H9 (cell line): ENCODE measurements at regions not wholly inside any gene's neighbourhood (a gene's known extent, or its start where the extent isn't known, plus 50 kb on each side); places are given as distances from the start of the nearest gene placed in this dataset.

Experiments used
- DNase-seq: peaks from one replicate; pipeline ENCODE4 v3.0.0-alpha.2; 2017
- H2AFZ ChIP-seq: one replicate; pipeline ENCODE4 v1.6.1; 2013; ENCODE audit warnings: mild to moderate bottlenecking, low read length, control low read depth, moderate library complexity
- H2AK5ac ChIP-seq: 2 replicates; pipeline ENCODE4 v1.6.1; 2013; ENCODE audit warnings: low read length, control low read depth, mixed read lengths; ENCODE audit not compliant: insufficient read length
- H2BK120ac ChIP-seq: one replicate; pipeline ENCODE4 v1.6.1; 2013; ENCODE audit warnings: low read depth, mild to moderate bottlenecking, low read length, control low read depth, inconsistent platforms; ENCODE audit not compliant: poor library complexity, severe bottlenecking
- H2BK12ac ChIP-seq: 2 replicates; pipeline ENCODE4 v1.6.1; 2013; ENCODE audit warnings: low read length, control low read depth, mixed read lengths, low read depth; ENCODE audit not compliant: insufficient read length
- H2BK15ac ChIP-seq: 2 replicates; pipeline ENCODE4 v1.6.1; 2013; ENCODE audit warnings: low read depth, low read length, control low read depth
- H2BK20ac ChIP-seq: one replicate; pipeline ENCODE4 v1.6.1; 2013; ENCODE audit warnings: low read depth, mild to moderate bottlenecking, low read length, control low read depth, inconsistent platforms; ENCODE audit not compliant: poor library complexity, severe bottlenecking
- H2BK5ac ChIP-seq: 2 replicates; pipeline ENCODE4 v1.6.1; 2013; ENCODE audit warnings: low read length, control low read depth, mixed read lengths; ENCODE audit not compliant: insufficient read length
- H3K14ac ChIP-seq: 2 replicates; pipeline ENCODE4 v1.6.1; 2013; ENCODE audit warnings: low read length, control low read depth; ENCODE audit not compliant: insufficient read depth
- H3K18ac ChIP-seq: 2 replicates; pipeline ENCODE4 v1.6.1; 2013; ENCODE audit warnings: low read depth, mild to moderate bottlenecking, mixed read lengths, low read length, control low read depth; ENCODE audit not compliant: insufficient read length
- H3K23ac ChIP-seq: 2 replicates; pipeline ENCODE4 v1.6.1; 2013; ENCODE audit warnings: low read length, control low read depth, mixed read lengths, low read depth; ENCODE audit not compliant: insufficient read length
- H3K23me2 ChIP-seq: 2 replicates; pipeline ENCODE4 v1.6.1; 2013; ENCODE audit warnings: low read depth, mild to moderate bottlenecking, mixed read lengths, low read length, control low read depth; ENCODE audit not compliant: insufficient read length, poor library complexity, severe bottlenecking
- H3K27ac ChIP-seq: 2 replicates; pipeline ENCODE4 v1.5.1; 2013; ENCODE audit warnings: low read length, control low read depth, mixed read lengths, low read depth; ENCODE audit not compliant: insufficient read length
- H3K27me3 ChIP-seq: 2 replicates; pipeline ENCODE4 v1.6.1; 2013; ENCODE audit warnings: low read length, control low read depth, inconsistent platforms; ENCODE audit not compliant: insufficient read depth
- H3K4ac ChIP-seq: 2 replicates; pipeline ENCODE4 v1.6.1; 2013; ENCODE audit warnings: low read depth, mild to moderate bottlenecking, control low read depth, inconsistent platforms, low read length, moderate library complexity
- H3K4me1 ChIP-seq: 2 replicates; pipeline ENCODE4 v1.6.1; 2013; ENCODE audit warnings: low read length, control low read depth, inconsistent platforms; ENCODE audit not compliant: insufficient read depth
- H3K4me2 ChIP-seq: 2 replicates; pipeline ENCODE4 v1.6.1; 2013; ENCODE audit warnings: low read length, control low read depth, mixed read lengths; ENCODE audit not compliant: insufficient read length, insufficient read depth
- H3K56ac ChIP-seq: 2 replicates; pipeline ENCODE4 v1.6.1; 2013; ENCODE audit warnings: low read depth, mild to moderate bottlenecking, mixed read lengths, low read length, control low read depth; ENCODE audit not compliant: insufficient read length
- H3K79me1 ChIP-seq: 2 replicates; pipeline ENCODE4 v1.6.1; 2013; ENCODE audit warnings: low read depth, mild to moderate bottlenecking, moderate library complexity, low read length, control low read depth, inconsistent platforms; ENCODE audit not compliant: insufficient read depth, poor library complexity, severe bottlenecking
- H3K79me2 ChIP-seq: 2 replicates; pipeline ENCODE4 v1.6.1; 2013; ENCODE audit warnings: low read length, control low read depth, inconsistent platforms; ENCODE audit not compliant: insufficient read depth
- H3K9ac ChIP-seq: 2 replicates; pipeline ENCODE4 v1.6.1; 2013; ENCODE audit warnings: low read length, control low read depth, mixed read lengths; ENCODE audit not compliant: insufficient read length; ENCODE audit errors: extremely low read depth
- H3K9me3 ChIP-seq: one replicate; pipeline ENCODE4 v1.6.1; 2013; ENCODE audit warnings: low read depth, low read length, inconsistent platforms; ENCODE audit not compliant: control insufficient read depth
- H3T11ph ChIP-seq: one replicate; pipeline ENCODE4 v1.6.1; 2013; ENCODE audit warnings: mild to moderate bottlenecking, low read length, control low read depth, inconsistent platforms
- H4K20me1 ChIP-seq: one replicate; pipeline ENCODE4 v1.6.1; 2013; ENCODE audit not compliant: control insufficient read depth, insufficient read length, insufficient read depth
- H4K5ac ChIP-seq: 2 replicates; pipeline ENCODE4 v1.6.1; 2013; ENCODE audit warnings: low read depth, mild to moderate bottlenecking, mixed read lengths, low read length, control low read depth; ENCODE audit not compliant: insufficient read length
- H4K8ac ChIP-seq: replicated peaks from 2 replicates; pipeline ENCODE4 v1.6.1; 2013; ENCODE audit warnings: low read length, control low read depth, mixed read lengths, low read depth; ENCODE audit not compliant: insufficient read length
- H4K91ac ChIP-seq: 2 replicates; pipeline ENCODE4 v1.6.1; 2013; ENCODE audit warnings: low read depth, mild to moderate bottlenecking, moderate library complexity, mixed read lengths, low read length, control low read depth; ENCODE audit not compliant: insufficient read length
- H3K27ac Mint-ChIP-seq, 3 experiments: 2 replicates in 2 of 3; 3 replicates in 1 of 3; pipeline ENCODE4 v1.8.0; 2020 to 2021; ENCODE audit warnings: mixed read lengths in 3 of 3, mild to moderate bottlenecking in 1 of 3, moderate library complexity in 1 of 3
- H3K27me3 Mint-ChIP-seq: 2 replicates; pipeline ENCODE4 v1.8.0; 2021; ENCODE audit warnings: low read depth, mild to moderate bottlenecking, moderate library complexity, mixed read lengths
- H3K36me3 Mint-ChIP-seq, 3 experiments: 2 replicates in 2 of 3; 3 replicates in 1 of 3; pipeline ENCODE4 v1.8.0; 2020 to 2021; ENCODE audit warnings: low read depth in 3 of 3, mixed read lengths in 3 of 3; ENCODE audit not compliant: insufficient read depth in 1 of 3
- H3K4me1 Mint-ChIP-seq, 2 experiments: 2 replicates each; pipeline ENCODE4 v1.8.0; 2020; ENCODE audit warnings: mixed read lengths in 2 of 2
- H3K4me3 Mint-ChIP-seq, 2 experiments: 2 replicates in 1 of 2; 3 replicates in 1 of 2; pipeline ENCODE4 v1.8.0; 2020 to 2021; ENCODE audit warnings: mild to moderate bottlenecking in 2 of 2, mixed read lengths in 2 of 2, moderate library complexity in 1 of 2
- H3K9me3 Mint-ChIP-seq, 2 experiments: 2 replicates in 1 of 2; 3 replicates in 1 of 2; pipeline ENCODE4 v1.8.0; 2020; ENCODE audit warnings: mild to moderate bottlenecking in 2 of 2, mixed read lengths in 2 of 2, moderate library complexity in 1 of 2
- CTCF ChIP-seq: fragments of 200-600 bp; sonication (generic); conservative IDR thresholded peaks from 3 replicates; pipeline ENCODE4 v1.8.0; 2021; ENCODE audit warnings: antibody characterized with exemption, mild to moderate bottlenecking
- WGBS: extraction: QIAGEN DNeasy Blood & Tissue Kit; methylation state at CpG from one replicate; pipeline ENCODE4 v1.1.7; 2013; ENCODE audit warnings: missing lambda C conversion rate, low lambda C conversion rate, mixed read lengths; ENCODE audit not compliant: insufficient read length; ENCODE audit errors: extremely low coverage; 5-methylcytosine and 5-hydroxymethylcytosine counted together

DNA sequence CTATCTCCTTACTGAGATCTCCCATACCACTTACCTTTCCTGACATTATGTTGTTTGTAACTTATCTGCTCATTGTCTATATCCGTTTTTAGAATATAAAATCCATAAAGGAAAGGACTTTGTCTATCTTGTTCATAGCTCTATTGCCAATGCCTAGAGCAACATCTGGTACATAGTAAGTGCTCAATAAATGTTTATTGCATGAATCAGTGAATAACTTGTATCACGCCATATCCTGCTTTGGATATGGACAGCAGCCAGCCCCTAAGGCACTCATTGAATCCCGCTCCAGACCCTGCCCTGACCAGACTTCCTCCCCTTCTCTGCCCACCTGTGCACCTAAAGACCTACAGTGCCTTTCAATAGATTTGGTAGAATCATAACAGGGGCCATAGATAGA, 298.1 kb upstream of the PLXNA2 start:
- Histone ChIP-seq H4K20me1 (no peaks in the 10 kb centered on the region), H4K5ac (no peak overlapping the region), H3K27ac (no peak overlapping the region), H3K23me2 (no peaks in the 10 kb centered on the region), H2BK15ac (no peak overlapping the region), H3K18ac (no peak overlapping the region), H2BK20ac (no peak overlapping the region), H2BK5ac (no peak overlapping the region), H4K91ac (no peak overlapping the region), H3K27me3 (no peaks in the 10 kb centered on the region), H3K79me2 (no peaks in the 10 kb centered on the region), H2AFZ (no peak overlapping the region), H3K9ac (no peak overlapping the region), H3K4me1 (no peaks in the 10 kb centered on the region), H3K56ac (no peak overlapping the region), H2BK120ac (no peak overlapping the region), H3K4ac (no peak overlapping the region), H2AK5ac (no peak overlapping the region), H3K14ac (no peak overlapping the region), H4K8ac (no peak overlapping the region), H3K79me1 (no peaks in the 10 kb centered on the region), H3K23ac (no peak overlapping the region), H3K9me3 (no peaks in the 10 kb centered on the region), H2BK12ac (no peak overlapping the region), H3K4me2 (no peak overlapping the region), H3T11ph (no peak overlapping the region)
- H3K4me3 Mint-ChIP-seq, result no peak overlapping the region
- H3K4me1 Mint-ChIP-seq, result peaks cover 5 to 12% of the 10 kb centered on the region in 2 experiments
- H3K27me3 Mint-ChIP-seq, result no peaks in the 10 kb centered on the region
- WGBS, result no CpG with 5 or more reads among the region's 3 CpGs
- no peak overlapping the region for H3K27ac Mint-ChIP-seq
- no peak for TF ChIP-seq CTCF
- no peaks in the 10 kb centered on the region for H3K9me3 Mint-ChIP-seq
- no peak for DNase-seq
- no peaks in the 10 kb centered on the region for H3K36me3 Mint-ChIP-seq
